Effector memory CD4-positive, alpha-beta T cell (primary cell): ENCODE measurements at regions not wholly inside any gene's neighbourhood (a gene's known extent, or its start where the extent isn't known, plus 50 kb on each side); places are given as distances from the start of the nearest gene placed in this dataset.

Experiments
- DNase-seq, 3 donors: peaks; one replicate each; pipeline ENCODE4 v3.0.0-alpha.2; 2020
- H3K27ac ChIP-seq: 2 replicates; pipeline ENCODE4 v1.7.0; 2013; ENCODE audit warnings: mild to moderate bottlenecking, low read length, moderate library complexity; ENCODE audit not compliant: insufficient read depth, poor library complexity, severe bottlenecking
- H3K27me3 ChIP-seq: replicated peaks from 2 replicates; pipeline ENCODE4 v1.7.0; 2013; ENCODE audit warnings: mild to moderate bottlenecking, low read length; ENCODE audit not compliant: insufficient read depth, control insufficient read depth, poor library complexity, severe bottlenecking
- H3K36me3 ChIP-seq: 2 replicates; pipeline ENCODE4 v1.7.0; 2013; ENCODE audit warnings: mild to moderate bottlenecking, low read length, moderate library complexity; ENCODE audit not compliant: control insufficient read depth, insufficient read depth
- H3K4me1 ChIP-seq: 2 replicates; pipeline ENCODE4 v1.7.0; 2013; ENCODE audit warnings: low read length, mild to moderate bottlenecking; ENCODE audit not compliant: control insufficient read depth, insufficient read depth, poor library complexity, severe bottlenecking
- H3K4me3 ChIP-seq: 2 replicates; pipeline ENCODE4 v1.7.0; 2013; ENCODE audit warnings: low read length, low read depth, mild to moderate bottlenecking; ENCODE audit not compliant: insufficient read depth, poor library complexity, severe bottlenecking
- H3K9me3 ChIP-seq: 2 replicates; pipeline ENCODE4 v1.7.0; 2013; ENCODE audit warnings: mild to moderate bottlenecking, low read length, moderate library complexity; ENCODE audit not compliant: control insufficient read depth

GRCh38 chr7:41809116-41809515 lies 106.2 kb upstream of the INHBA start:
- H3K36me3 ChIP-seq, result no peaks in the 10 kb centered on the region
- no peaks in the 10 kb centered on the region for H3K9me3 ChIP-seq
- DNase-seq, result no peak
- no peak overlapping the region for H3K27ac ChIP-seq
- H3K4me3 ChIP-seq, result no peak overlapping the region
- no peaks in the 10 kb centered on the region for H3K4me1 ChIP-seq
- H3K27me3 ChIP-seq, result no peaks in the 10 kb centered on the region

- Histone ChIP-seq H3K4me1 (no peaks in the 10 kb centered on the region), H3K9me3 (no peaks in the 10 kb centered on the region), H3K27me3 (no peaks in the 10 kb centered on the region), H3K36me3 (no peaks in the 10 kb centered on the region), H3K27ac (no peak overlapping the region), H3K4me3 (no peak overlapping the region)
- DNase-seq, result no peak
Measured at GRCh38 chr7:41808541-41808940, 105.7 kb upstream of the INHBA start.

- no peak overlapping the region for H3K4me3 ChIP-seq
- H3K36me3 ChIP-seq, result no peaks in the 10 kb centered on the region
- H3K9me3 ChIP-seq, result no peaks in the 10 kb centered on the region
- H3K27ac ChIP-seq, result no peak overlapping the region
- no peaks in the 10 kb centered on the region for H3K4me1 ChIP-seq
- no peak for DNase-seq
- H3K27me3 ChIP-seq, result no peaks in the 10 kb centered on the region
Measured at GRCh38 chr7:41803569-41803968, 100.7 kb upstream of the INHBA start.

GRCh38 chr7:41796331-41796730 lies 93.4 kb upstream of the INHBA start:
- DNase-seq, result no peak
- H3K9me3 ChIP-seq, result no peaks in the 10 kb centered on the region
- H3K27me3 ChIP-seq, result no peaks in the 10 kb centered on the region
- H3K4me3 ChIP-seq, result no peak overlapping the region
- H3K4me1 ChIP-seq, result no peaks in the 10 kb centered on the region
- no peak overlapping the region for H3K27ac ChIP-seq
- no peaks in the 10 kb centered on the region for H3K36me3 ChIP-seq

- no peak for DNase-seq
- Histone ChIP-seq H3K4me1 (no peaks in the 10 kb centered on the region), H3K36me3 (no peaks in the 10 kb centered on the region), H3K27ac (no peak overlapping the region), H3K4me3 (no peak overlapping the region), H3K27me3 (no peaks in the 10 kb centered on the region), H3K9me3 (no peaks in the 10 kb centered on the region)
Measured at GRCh38 chr7:41795276-41795833, 92.5 kb upstream of the INHBA start.

DNA sequence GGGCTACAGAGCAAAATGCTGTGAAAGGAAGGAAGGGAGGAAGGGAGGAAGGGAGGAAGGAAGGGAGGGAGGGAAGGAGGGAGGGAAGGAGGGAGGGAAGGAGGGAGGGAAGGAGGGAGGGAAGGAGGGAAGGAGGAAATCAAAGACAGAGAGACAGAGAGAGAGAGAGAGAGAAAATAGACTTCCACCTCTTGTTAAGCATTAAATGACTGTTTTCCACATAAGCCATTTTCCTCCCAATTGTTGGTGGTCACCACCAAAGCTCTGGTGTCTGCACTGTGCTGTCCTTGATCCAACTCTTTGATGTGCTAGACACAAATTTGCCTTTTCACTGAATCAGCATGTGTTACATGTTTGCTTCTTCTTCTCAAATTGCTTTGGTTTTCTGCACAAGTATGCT lies 90.7 kb upstream of the INHBA start:
- no peak for DNase-seq
- H3K27me3 ChIP-seq, result no peaks in the 10 kb centered on the region

GRCh38 chr7:41792120-41792519 lies 89.2 kb upstream of the INHBA start:
- no peak overlapping the region for H3K4me3 ChIP-seq
- H3K27ac ChIP-seq, result no peak overlapping the region
- no peaks in the 10 kb centered on the region for H3K9me3 ChIP-seq
- no peaks in the 10 kb centered on the region for H3K4me1 ChIP-seq
- no peaks in the 10 kb centered on the region for H3K27me3 ChIP-seq
- DNase-seq, result no peak
- H3K36me3 ChIP-seq, result no peaks in the 10 kb centered on the region

More for the DNA sequence above, 90.7 kb upstream of the INHBA start:
- Histone ChIP-seq H3K36me3 (no peaks in the 10 kb centered on the region), H3K27ac (no peak overlapping the region), H3K9me3 (no peaks in the 10 kb centered on the region), H3K4me1 (no peaks in the 10 kb centered on the region), H3K4me3 (no peak overlapping the region)

GRCh38 chr7:41788556-41788955 lies 85.7 kb upstream of the INHBA start:
- Histone ChIP-seq H3K4me1 (no peaks in the 10 kb centered on the region), H3K36me3 (no peaks in the 10 kb centered on the region), H3K27ac (no peak overlapping the region), H3K27me3 (no peaks in the 10 kb centered on the region), H3K4me3 (no peak overlapping the region), H3K9me3 (no peaks in the 10 kb centered on the region)
- DNase-seq, result no peak

GRCh38 chr7:41787651-41788350 lies 84.9 kb upstream of the INHBA start:
- Histone ChIP-seq H3K4me1 (no peaks in the 10 kb centered on the region), H3K9me3 (no peaks in the 10 kb centered on the region), H3K27me3 (no peaks in the 10 kb centered on the region), H3K36me3 (no peaks in the 10 kb centered on the region), H3K4me3 (no peak overlapping the region), H3K27ac (no peak overlapping the region)
- DNase-seq, result no peak

- Histone ChIP-seq H3K27me3 (no peaks in the 10 kb centered on the region), H3K4me3 (no peak overlapping the region), H3K27ac (no peak overlapping the region), H3K9me3 (no peaks in the 10 kb centered on the region), H3K36me3 (no peaks in the 10 kb centered on the region), H3K4me1 (no peaks in the 10 kb centered on the region)
- no peak for DNase-seq
Measured at GRCh38 chr7:41786944-41787343, 84.1 kb upstream of the INHBA start.
